GM18511 (cell line): ENCODE measurements at regions not wholly inside any gene's neighbourhood (a gene's known extent, or its start where the extent isn't known, plus 50 kb on each side); places are given as distances from the start of the nearest gene placed in this dataset.
"Not testable (repeated sequence)": the region's sequence is repeated elsewhere in the genome, so short reads cannot be mapped to it uniquely, and the experiment has no call there.

ENCODE experiments used
- ATAC-seq: cut with Tn5 transposase; IDR thresholded peaks from one replicate; pipeline ENCODE4 v1.9.1; 2021; ENCODE audit warnings: mild to moderate bottlenecking, moderate library complexity; ENCODE audit not compliant: unreplicated experiment

DNA sequence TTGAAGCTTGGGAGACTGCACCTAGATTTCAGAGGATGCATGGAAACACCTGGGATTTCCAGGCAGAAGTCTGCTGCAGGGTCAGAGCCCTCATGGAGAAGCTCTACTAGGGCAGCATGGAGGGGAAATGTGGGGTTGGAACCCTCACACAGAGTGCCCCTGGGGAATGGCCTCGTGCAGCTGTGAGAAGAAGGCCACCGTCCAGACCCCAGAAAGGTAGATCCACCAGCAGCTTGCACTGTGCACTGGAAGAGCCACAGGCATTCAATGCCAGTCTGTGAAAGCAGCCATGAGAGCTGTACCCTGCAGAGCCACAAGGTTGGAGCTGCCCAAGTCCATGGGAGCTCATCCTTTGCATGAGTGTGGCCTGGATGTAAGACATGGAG lies 285.3 kb upstream of the FAM174A start:
- ATAC-seq, result no peak

DNA sequence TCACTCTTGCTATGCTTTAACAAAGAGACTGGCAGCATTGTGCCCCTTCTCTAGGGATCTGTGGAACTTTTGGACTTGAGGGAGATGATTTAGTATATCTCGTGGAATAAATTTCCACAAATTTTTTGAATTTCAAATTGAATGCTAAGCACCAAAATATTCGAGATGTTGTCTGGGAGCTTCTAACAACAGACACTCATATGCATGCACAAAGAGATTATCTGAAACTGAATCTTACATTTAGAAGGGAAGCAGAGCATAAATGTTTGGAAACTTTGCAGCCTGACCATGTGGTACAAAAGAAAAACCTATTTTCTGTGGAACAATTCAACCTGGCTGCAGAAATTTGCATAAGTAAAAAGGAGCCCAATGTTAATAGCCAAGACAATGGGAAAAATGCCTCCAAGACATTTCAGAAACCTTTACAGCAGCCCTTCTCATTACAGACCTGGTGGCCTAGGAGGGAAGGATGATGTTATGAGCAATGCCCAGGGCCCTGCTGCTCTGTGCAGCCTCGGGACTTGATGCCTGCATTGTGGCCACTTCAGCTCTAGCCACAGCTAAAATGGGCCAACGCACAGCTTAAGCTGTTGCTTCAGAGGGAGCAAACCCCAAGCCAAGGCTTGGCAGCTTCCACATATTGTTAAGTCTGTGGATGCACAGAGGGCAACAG lies 285.8 kb upstream of the FAM174A start:
- no peak for ATAC-seq

DNA sequence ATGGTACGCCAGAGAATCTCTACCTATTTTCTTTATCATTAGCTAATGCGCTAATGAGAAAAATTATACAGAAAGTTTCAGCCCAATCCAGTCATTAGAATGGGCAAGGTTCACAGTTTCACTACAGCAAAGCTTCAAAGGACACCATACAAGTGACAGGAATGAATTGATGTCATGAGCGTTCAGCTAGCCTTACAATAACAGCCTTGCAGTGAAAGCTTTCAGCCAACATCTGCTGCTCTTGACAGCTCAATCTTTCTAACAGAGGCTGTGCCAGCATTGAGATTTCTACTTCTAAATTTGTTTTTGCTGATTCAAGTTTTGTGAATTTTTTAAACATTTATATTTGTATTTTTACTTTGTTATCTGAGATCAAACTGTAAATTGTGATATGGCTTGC lies 302.4 kb upstream of the FAM174A start:
- no peak for ATAC-seq

DNA sequence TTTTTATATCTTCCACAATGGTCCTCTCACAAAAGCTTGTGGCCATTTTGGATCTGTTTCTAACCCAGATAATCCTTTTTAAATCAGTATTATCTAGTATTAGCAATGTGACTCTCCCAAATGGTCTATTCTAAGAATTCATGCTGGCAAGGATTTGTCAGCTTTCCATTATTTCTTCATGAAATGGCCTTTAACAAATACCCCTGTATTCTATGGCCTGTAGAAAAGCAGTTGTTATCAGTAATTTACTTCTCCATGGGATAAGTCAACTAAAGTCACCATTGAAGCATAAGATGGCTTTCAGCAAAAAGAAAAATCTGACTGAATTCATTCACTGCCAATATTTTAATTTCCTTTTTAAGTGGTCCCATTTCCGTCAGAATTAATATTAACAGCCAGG lies 346.4 kb upstream of the FAM174A start:
- ATAC-seq, result no peak

DNA sequence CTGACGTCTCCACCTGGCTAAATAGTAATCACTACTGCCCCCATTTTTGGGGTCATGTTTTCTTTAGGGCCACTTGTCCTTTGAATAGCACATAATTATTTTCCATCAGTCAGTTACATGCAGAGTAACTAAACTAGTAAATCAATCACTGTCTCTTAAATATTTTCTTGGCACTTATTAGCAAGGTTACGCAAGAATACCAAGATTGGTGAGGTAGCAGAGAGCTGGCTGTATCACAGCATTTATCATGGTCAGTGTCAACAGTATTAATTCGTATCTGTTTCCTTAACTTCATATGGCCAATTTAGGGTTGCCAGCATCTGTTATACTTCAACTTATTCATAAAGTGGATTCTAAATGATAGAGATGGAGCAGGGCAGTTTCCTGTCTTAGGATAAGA lies 346.8 kb upstream of the FAM174A start:
- ATAC-seq, result no peak

DNA sequence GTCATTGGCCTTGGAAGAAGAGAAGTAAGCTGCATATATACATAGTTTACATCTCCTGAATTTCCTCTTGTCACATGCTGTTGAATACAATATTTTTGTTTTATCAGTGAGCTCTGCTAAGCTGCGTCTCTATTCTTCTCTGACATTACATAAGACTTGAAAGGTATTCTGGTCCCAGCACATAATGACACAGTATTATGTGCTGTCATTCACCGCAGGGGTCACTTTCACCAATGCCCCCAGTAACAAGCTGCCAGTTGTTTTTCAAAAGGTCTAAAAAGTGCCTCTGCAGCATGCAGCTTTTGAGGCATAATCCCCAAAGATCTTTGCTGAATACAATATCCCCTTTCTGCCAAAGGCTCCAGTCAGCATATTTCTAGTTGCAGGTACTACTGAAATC lies 349.0 kb upstream of the FAM174A start:
- no peak for ATAC-seq

DNA sequence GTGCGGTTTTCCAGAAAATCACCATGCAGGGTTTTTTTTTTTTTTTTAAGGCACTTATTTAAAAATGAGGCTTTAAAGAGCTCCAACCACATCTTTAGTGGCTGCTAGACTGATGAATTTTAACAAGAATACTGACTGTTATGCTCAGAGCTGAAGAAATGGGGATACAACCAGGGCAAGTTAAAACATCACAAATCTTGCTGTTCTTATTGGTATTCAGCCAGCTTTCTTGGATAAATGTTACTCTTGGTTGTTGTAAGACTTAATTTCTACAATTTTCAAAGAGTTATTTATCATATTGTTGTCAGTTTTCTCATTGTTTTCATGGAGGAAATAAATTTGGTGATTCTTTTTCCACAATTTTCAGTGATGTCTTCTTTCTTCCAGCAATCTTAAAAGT lies 352.8 kb upstream of the FAM174A start:
- no peak for ATAC-seq

DNA sequence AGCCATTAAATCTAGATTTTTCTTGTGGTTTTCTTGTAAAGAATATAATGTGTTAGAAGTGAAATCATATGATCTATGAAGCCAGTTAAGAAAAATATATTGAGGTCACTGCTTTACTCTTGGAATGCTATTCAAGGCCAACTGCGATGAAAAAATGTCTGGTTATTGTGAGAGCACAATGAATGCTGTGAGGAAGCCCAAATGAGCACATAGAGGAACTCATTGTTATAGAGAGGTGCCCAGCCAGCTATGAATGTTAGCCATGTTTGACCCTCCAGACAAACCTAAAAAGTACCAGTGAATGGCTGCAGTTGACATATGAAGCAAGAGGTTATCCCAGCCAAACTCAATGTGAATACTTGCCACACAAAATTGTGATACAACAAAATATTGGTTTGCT lies 359.8 kb upstream of the FAM174A start:
- ATAC-seq, result no peak

DNA sequence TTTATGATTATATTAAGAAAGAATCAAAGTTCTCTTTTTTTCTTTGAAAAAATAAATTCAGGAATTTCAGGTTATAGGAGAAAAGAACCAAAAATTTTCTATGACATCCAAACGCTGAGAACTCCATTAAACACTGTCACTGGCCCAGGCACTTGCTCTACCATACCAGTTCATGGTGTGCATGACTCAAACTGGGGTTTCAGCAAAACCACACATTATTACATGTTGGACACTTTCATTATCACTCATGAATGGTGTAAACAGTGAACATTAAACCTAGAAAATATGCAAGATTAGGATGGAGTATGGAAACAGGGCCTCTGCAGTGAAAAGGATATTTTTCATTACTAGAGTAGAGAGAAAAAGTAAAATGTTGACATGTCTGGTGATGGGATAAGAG lies 369.9 kb upstream of the FAM174A start:
- ATAC-seq, result peak; percentile 100

DNA sequence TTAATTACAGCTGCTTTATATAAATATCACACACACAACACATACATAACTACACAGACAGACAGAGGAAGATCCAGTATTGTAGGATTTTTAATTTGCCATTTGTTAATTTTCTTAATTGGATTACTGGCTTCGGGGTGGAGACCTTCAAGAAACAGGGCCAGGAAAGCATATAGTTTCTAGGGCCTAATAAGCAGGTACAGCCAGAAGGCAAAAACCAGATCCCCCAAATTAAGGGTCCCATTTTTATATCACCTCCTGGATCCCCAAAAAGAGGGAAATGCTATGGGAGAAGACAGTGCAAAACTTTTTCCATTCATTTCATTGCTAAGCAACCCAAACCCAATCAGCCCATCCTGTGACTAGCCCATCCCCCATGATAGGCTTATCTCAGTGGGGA lies 373.3 kb upstream of the FAM174A start:
- ATAC-seq, result no peak

DNA sequence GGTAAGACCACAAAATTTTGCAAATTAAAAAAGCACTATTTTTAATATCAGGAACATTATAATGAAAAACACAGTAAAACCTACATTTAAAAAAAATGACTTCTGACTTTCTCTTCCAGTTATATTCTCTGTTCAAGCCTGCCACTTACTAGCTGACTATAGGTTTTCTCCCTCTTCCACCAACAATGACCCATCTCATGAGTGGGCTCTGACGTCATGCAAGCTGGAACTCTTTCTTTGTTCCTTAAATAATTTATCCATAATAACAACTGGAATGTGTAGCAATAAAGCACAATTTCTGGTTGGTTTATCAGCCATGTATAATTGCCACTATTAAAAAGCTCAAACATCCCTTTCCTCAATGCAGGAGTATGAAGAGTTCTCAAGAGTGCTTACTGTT lies 378.1 kb upstream of the FAM174A start:
- ATAC-seq, result no peak

DNA sequence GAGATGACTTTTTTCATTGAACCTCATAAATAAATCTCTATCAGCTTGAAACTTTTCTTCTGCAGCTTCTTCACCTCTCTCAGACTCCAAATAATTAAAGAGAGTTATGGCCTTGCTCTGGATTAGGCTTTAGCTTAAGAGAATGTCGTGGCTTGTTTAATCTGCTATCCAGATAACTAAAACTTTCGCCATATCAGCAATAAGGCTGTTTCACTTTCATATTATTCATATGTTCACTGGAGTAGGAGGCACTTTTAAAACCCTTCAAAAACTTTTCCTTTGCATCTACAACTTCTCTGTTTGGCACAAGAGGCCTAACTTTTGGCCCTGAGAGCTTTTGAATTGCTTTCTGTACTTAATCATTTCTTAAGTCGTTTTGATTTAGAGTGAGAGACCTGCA lies 386.9 kb upstream of the FAM174A start:
- ATAC-seq, result no peak

DNA sequence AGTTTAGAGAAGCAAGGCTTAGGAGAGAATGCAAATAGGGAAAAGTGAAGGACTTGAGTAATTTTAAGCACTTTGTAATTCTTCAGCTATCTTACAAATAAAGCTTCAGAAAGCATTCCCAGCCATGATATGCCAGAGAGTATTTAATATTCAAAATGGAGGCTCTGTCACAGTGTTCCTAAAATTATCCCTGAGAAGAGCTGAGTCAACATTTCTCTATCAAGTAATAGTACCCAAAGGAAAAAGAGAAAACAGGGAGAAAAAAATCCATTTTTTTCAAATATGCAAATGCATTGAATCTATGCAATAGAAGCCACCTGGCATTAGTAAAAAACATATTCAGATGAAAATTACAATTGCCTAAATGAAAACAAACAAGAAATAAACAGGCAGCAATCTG lies 392.6 kb upstream of the FAM174A start:
- no peak for ATAC-seq

DNA sequence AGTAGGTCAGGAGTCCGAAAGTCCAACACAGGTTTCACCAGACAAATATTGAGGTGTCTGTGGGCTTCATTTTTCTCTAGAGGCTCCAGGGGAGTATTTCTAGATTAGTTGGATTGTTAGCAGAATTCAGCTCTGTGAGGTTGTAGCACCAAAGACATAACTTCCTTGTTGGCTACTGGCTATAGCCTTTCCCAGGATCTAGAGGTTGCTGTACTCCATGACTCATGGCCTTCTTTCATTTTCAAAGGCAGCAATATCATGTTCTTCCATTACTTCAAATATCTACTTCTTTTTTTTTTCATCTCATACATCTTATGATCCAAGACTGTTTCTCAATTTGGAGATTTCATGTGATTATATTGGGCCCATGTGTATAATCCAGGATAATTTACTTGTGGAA lies 404.0 kb upstream of the FAM174A start:
- no peak for ATAC-seq

DNA sequence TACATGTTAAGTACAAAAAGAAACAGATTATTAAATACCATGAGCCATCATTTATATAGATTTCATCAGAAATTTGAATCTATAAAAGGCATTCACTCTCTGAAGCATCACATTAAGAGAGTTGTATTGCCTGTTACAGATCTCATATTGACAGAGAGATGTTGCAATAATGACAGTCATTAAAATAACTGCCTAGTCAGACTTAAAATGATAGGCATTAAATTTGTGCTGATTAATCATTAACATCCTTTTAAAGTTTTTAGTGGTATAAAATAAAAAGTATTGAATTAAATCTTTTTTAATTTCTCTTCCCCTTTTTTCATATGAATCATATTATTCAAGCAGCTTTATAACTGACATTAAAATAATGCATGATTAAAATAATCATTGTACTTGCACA lies 404.9 kb upstream of the FAM174A start:
- no peak for ATAC-seq

DNA sequence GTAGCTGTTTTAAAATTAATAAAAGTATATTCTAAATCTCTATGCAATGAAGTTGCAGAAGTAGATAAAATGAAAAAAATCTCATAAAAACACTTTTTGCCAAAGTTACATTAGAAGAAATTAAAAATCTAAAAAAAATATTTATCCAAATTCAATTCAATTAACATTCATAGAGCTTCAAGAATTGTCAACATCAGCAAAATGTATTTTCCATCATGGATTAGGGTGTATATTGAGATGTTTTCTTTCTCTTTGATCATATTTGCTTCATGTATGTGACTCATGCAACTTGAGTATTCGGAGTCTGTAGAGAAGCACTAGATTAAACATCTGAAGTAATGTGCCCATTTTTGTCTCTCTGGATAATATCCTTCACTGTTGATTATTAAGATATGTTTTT lies 415.3 kb upstream of the FAM174A start:
- ATAC-seq, result no peak

DNA sequence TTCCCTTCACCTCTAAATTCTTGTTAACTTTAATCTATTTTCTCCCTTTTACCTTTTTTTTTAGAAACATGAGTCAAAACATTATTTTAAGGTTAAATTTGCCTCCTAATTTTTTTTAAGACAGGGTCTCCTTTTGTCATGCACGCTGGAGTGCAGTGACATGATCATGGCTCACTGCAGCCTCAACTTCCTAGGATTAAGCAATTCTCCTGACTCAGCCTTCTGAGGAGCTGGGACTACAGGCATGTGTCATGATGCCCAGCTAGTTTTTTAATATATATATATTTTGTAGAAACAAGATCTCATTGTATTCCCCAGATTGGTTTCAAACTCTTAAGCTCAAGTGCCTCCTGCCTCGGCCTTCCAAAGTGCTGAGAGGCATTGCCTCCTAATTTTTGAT lies 424.7 kb upstream of the FAM174A start:
- no peak for ATAC-seq

DNA sequence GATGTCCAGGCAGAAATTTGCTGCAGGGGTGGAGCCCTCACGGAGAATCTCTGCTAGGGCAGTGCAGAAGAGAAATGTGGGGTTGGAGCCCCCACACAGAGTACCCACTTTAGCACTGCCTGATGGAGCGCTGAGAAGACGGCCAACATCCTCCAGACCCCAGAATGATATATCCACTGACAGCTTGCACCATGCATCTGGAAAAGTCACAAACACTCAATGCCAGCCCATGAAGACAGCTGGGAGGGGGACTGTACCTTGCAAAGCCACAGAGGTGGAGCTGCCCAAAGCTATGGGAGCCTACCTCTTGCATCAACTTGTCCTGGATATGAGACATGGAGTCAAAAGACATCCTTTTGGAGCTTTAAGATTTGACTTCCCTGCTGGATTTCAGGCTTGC lies 426.3 kb upstream of the FAM174A start:
- no peak for ATAC-seq

DNA sequence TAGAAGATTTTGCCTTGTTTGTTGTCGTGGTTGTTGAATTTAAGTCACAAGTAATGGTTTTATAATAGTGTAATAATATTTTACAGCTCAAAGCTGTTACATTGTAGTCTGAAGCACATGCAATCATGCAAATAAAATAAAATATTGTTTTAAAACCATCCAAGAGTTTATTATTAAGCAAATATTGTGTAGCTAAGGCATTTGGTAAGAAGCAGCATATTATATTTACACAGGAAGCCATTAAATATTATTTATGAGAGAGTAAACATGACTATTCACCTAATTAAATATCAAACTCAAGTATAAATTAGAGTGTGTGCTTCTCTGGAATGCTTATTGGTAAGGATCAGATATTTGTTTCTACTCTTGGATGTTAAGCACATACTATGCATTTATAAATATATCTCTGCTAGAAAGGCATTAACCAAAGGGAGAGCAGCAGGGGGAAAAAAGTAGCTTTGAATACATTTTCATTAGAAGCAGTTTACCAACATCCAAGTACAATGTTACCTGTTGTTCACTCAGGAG lies 431.5 kb upstream of the FAM174A start:
- not testable (repeated sequence) for ATAC-seq

DNA sequence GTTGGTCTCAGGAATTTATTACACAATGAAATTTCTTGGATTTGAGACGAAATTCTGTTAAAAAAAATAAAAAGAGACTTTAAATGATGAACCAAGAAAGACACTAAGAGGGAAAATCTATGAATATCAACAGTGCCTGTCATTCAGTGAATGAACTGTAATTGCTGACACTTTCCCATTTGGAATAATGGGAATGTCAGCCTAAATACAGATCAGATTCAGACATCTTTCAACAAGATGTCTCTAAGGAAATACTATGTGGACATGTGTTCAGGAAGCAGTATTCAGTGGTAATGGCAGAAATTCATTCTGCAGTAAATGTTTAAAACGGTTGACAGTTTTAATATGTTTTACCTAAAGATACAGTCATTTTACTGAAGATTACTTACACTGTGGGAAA lies 433.7 kb upstream of the FAM174A start:
- ATAC-seq, result not testable (repeated sequence)

DNA sequence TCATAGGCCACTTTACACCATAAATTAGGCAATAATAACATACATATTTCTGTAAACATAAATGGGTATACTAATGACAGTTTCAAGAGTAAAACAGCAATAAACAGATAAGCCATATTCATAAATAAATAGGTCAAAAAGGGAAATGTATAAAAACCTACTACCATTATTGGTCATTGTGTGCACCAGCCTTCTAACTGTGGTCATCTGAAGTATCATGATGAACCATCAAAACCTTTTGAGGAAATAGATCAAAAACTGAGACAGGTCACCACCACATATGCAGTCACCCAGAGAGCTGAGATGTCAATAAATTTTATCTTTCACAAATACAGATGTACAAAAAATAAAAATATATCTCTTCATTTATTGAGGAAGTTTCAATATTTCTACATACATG lies 438.8 kb upstream of the FAM174A start:
- not testable (repeated sequence) for ATAC-seq

DNA sequence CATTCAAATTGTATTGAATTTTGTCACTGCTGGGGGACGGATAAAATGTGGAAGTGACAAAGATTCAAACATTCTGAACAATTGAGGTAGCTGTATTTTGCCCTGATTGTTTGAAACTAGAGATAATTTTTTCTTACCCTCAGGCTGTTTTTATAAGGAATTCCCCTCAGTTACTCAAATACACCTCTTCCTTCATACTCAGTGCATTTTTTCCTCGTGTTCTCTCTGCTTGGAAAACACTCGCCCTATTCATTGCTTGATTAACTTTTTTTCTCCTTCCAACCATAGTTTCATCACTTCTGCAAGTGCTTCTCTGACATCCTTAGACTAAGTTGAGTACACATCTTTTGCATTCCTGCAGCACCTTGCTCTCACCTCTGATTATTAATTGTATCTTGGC lies 454.5 kb upstream of the FAM174A start:
- ATAC-seq, result not testable (repeated sequence)

DNA sequence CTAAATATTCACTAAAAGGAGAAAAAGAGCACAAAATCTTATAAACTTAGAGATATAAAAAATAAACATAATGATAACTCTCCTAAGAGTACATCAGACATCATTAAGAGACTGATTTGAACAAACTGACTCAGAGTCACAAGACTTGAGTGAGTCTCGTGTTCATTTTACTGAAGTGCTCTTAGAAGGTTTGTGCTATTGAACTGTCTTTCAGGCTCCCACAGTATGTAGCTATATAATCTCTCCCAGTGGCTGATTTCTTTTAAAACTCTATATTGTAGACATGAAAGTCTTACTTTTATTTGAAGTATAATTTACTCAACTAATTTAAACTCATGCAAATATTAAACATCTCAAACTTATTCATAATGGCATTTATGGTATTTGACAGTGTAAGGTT lies 456.0 kb upstream of the FAM174A start:
- ATAC-seq, result not testable (repeated sequence)
